NCI-H748 (cell line): ENCODE measurements at regions not wholly inside any gene's neighbourhood (a gene's known extent, or its start where the extent isn't known, plus 50 kb on each side); places are given as distances from the start of the nearest gene placed in this dataset.

Experiments
- DNase-seq: peaks from one replicate; lab custom pipeline; 2025; ENCODE audit not compliant: unreplicated experiment; lab: John Stamatoyannopoulos, UW

DNA sequence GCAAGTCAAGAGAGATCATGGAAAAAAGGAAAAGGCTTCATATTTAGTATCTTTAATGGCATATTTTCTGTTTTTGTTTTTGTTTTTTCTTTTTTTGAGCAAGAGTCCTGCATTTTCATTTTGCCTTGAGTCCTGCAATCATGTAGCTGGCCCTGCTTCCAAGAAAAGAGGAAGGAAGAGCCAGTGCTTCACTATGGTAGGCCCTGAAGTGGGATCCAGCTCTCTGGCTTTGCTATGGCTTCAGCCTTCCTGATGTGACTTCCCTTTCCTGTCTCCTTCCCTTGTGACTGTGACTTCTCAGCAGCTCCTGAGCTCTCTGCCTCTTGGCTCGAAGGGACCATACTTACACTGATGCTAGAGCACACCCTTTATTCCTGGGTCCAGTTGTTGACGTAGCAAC, 512.3 kb downstream of the INHBA start:
- no peak for DNase-seq

DNA sequence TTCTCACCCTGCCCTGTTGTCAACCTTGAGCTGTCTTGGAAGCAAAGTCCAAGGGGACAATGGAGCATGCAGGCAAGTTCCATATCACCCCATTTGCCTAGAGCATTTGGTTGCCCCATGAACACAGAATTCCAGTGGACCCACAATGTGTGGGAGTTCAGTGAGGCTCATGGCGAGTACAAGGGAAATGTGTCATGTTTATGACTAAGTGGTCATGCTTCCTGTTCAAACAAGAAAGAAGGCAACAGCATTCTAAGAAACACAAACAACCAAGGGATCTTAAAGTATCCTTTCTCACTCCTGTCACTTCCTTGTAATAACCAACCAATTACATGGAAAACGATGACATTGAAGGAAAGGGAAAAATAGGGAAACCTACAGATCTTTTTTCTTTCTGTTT, 513.0 kb downstream of the INHBA start:
- DNase-seq = no peak

DNA sequence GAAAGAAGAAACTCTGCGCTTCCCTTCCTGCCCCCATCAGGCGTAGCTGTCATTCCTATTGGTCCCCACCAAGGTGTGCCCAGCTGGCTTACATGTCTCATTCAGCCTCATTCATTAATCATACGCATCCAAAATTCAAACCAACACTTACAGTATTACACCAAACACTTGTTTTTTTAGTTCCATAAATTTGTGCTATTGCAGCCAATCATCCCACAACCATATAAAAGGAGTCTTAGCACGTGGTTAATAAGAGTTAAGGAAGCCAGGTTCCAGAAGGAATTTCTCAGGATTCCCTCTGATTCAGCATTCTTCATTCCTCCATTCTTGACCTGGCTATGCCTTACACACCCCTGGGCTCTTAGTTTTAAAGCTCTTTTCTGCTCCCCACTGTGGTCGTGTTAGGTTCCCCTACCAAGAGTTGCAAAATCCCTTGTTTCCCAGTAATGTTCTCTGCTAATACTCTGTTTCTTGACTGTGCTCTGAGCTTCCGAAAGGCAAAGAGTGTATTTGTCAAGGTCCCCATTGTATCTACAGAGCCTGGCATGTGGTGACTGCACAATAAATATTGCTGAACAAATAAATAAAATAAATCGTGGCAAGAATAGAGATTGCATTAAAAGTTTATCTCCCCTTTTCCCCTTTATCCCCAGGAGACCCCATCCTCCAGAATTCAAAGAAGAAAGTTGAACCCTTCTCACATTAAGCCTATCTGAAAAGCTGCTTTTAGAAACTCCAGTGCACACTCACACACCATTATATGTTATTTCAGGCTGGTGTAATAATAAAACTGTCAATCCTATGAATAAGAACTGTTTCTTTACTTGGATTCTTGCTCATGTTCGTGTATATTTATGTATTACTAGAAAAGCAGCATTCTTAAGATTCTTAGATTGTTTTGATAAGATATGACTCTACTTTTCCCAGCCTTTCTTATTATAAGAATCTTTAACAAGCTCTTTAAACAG, 514.4 kb downstream of the INHBA start:
- DNase-seq = no peak

DNA sequence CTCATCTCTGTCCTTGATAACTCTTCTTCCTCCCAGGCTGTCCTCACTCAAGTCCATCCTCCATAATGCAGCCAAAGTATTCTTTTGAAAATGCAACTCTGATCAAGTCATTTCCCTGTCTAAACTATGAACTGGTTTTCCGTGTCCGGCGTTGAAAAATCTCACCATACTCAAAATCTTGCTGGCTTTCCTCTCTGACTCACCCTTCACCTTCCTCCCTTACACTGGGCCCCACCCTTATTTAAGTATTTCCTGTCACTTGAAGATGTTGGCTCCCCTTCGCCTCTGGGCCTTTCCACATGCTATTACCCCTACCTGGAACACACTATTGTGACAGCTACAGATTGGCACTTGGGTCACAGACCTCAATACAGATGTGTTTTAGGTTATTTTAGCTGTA, 515.6 kb downstream of the INHBA start:
- no peak for DNase-seq

DNA sequence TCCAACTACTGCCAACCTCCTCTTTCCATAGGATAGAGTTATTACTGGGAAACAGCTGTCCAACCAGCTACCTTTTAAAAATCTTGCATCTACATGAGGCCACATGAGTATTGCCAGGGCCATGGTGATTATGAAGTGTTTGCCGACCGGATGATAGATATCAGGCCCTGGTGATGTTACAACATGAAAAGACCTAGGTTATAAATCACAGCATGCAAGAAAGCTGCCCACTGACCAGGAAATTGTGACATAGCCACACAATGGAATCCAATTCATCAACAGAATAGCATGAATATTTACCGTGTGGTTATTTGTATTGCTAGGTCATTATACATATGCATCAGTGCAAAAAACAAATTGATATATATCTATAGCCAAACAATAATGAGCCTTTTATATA, 517.0 kb downstream of the INHBA start:
- DNase-seq = no peak

DNA sequence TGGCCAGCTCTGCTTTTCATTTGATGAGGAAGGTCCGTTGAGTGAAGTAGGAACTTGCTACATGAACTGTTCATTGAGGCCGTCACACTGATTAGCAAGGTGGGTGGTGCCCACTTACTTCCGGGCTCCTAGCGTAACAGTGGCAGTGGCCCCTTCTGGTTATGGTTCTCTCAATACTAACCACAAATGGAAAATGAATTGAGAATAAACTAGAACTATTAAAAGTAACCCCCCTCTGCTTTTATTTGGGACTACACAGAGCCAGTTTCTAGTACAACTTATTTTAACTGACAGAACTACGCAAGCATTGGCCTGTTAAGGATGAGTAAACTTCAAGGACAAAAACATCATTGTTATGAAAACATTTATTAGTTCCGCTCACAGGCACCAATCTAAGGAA, 519.1 kb downstream of the INHBA start:
- no peak for DNase-seq

DNA sequence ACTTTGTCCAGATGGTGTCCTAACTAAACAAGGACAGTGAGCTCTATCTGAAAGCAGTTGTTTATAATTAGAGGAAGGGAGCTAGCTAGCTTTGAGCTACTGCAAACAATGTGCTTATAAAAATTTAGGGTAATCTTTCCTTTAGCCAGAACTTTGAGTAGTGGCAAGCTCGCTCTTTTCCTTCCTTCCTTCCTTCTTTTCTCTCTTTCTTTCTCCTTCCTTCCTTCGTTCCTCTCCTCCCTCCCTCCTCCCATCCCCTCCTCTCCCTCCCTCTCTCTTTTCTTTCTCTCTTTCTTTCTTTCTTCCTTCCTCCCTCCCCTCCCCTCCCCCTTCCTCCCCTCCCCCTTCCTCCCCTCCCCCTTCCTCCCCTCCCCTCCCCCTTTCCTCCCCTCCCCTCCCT, 520.1 kb downstream of the INHBA start:
- no peak for DNase-seq

DNA sequence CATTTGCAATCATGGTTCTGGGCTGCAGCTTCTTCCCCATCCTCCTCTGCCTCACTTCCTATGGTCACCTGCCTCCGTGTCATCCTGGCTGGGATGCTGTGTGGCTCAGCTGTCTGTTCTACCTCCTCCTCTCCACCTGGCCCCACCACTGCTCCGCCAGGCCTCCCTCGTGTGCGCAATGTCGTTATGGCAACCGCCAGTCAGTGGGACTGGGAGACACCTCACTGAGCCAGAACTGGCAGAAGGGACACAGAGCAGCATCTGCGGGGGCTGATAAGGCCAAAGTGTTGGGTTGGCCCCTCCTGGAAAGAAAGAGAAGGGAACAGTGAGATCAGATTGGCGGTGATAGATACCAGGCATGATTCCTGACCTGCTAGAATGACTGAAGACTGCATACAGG, 527.5 kb downstream of the INHBA start:
- no peak for DNase-seq

DNA sequence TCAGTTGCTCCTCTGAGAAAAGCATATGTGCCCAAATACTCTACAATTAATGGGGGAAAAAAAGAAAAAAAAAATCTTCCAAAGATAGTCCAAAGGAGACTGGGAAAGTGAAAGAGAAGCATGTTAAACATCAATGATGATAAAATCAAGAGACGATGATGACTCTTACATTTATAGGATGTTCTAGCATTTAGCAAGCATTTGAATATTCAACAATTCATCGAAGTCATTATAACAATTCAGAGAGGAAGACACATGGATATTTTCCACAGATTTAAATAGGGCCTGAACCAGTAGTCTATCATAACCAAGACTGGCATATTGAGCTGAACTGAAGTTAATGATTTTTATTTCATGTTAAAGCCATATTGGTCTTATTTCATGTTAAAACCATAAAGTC, 528.4 kb downstream of the INHBA start:
- DNase-seq = no peak

DNA sequence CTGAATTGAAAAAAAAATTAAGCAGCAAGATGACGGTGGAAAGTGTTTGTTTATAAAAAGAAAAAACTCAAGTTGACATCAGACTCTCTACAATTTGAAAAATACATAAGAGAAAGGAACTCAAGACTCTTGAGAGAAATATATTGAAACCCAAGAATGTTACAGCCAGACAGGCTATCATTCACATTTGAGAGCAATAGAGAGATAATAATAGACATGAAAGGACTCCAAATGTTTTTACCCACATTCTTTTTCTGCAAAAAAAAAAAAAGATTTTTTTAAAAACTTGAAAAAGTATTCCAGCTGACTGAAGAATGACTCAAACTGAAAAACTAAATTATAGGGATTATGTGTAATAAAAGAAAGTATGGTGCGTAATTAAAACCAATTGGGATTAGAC, 532.4 kb downstream of the INHBA start:
- DNase-seq = no peak

DNA sequence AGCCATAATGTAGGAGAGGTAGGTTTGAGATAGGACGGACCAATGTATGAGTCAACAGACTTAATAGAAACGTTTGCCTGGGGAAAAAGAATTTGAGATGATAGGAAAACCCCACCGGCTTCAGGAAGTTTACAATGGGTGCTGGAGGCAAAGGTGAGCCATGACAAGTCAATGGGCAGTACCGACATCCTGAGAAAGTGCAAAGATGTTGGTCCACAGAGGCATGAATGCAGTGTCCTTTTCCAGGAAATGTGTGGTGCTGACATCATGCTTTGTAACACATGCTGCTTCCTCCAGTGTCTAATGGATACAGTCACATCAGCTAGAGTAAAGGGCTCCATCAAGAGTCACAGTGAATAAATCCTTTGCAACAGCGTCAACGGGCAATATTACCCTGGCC, 533.6 kb downstream of the INHBA start:
- DNase-seq = no peak

DNA sequence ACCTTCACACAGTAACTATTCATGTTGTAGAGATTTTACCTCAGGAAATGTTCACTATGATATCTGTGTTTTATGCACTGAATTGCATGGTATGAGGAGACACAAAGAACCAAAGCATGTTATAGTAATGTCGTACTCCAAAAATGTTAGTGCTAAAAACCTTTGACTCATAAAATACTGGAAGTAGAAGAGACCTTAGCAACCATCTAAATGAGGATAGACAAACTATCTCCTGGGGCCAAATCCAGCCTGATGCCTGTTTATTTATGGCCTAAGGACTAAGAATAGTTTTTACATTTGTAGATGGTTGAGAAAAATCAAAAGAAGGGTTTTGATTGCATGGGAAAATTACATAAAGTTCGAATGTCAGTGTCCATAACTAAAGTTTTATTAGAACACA, 535.1 kb downstream of the INHBA start:
- DNase-seq = no peak

DNA sequence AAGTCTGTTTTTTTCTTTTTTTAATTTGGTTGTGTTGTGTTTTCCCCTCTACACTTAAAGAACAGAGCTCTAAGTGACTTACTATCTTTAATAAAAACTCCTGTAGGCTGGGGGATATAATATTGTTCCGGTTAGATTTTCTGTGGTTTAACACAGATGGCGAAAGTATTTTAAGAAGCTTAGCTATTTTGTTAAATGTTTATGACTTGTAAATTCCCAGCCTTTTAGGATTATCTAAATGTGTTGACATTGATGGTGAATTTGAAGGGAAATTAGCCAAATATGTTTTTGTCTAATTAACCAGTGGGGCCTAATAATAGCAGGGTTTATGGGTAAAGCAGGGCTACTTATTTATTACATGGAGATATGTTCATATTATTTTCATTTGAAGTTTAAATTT, 538.5 kb downstream of the INHBA start:
- no peak for DNase-seq

DNA sequence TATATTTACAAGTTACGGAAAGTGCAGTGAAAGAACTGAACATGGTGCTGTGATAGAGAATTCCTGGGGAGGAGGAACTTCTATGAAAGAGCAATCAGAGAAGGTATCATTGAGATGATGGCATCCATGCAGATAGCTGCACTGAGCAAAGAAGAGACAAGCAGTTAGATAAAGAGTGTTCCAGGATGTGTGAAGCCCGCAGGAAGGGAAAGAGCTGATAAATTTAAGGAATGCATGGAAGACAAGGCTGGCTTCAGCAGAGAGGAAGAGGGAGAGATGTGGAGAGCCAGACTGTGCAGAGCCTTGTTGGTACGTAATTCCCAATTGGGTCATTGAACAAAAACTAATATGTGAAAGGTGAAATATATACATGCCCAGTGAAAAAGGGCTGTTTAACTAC, 538.9 kb downstream of the INHBA start:
- DNase-seq = no peak

DNA sequence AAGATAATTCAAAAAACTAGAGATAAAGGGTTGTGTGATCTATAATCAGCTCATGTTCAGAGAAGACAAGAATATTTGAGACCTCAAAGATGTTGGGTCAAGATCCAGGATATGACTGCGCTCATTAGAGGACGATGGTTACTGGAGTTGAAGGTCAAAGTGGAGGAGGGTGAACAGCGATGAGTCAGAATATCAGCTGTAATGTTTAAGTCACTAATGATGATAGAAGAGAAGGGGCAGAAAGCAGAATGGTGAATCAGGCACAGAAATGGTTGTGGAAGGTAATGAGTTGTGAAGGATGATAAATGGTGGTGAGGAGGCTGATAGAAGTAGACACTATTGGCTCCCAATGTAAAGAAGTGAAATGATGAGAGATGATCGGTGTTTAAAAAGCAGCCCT, 540.3 kb downstream of the INHBA start:
- no peak for DNase-seq

DNA sequence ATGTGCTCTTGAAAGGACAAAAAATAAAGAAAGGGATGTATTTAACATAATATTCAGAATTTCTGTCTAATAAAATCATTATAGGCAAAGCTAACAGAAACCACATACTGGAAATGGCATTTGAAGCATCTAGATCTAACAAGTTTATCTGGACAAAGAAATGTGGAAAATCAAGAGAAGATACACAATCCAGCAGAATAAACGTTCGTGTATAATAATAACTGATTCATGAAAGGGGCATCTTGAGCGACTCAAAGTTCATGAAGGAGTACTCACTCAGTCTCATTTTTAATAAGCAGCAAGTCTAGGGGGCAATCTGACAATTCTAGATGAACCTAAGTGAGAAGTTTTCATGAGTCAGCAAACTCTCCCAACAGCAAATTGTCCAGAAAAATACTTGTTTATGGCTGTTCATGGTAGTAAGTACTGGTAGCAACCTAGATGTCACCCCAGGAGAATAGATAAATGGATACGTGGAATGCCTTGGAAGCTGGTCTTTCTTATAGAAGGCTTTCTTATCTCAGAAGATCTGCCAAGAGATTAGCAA, 541.8 kb downstream of the INHBA start:
- DNase-seq = no peak

DNA sequence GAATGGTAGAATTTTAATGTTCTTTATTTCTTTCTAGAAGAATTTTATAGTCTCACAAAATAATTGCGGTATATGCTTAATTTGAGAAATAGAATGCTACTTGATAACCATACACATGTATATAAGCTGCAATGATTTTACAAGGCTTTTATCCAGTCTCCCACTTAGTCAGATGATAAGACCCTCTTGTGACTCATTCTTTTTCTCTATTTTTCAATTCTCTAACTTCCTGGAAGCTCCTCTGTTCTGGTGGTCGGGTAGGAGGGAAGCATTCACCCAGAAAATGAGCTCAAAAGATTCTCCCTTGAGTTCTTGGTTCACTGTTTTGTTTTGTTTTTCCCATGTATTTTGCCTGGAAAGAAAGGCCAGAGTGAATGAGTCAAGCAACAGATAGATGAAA, 546.6 kb downstream of the INHBA start:
- no peak for DNase-seq

DNA sequence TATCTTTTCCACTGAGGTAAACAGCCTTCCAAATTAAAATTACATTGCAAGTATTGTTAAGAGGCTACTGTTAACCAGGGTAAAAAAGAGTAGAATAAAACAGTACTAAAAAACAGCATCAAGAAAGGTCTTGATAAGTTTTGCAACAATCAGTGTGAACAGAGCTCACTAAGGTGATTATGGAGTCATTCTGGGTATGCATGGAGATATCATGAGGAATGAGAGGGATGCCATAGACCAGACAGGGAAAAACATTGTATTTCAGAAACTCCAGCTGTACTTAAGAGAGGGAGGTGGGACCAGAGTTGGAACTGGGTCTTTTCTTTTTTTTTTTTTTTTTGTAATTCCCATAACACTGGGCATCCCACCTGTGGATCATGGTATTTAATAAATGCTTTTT, 549.6 kb downstream of the INHBA start:
- DNase-seq = no peak

DNA sequence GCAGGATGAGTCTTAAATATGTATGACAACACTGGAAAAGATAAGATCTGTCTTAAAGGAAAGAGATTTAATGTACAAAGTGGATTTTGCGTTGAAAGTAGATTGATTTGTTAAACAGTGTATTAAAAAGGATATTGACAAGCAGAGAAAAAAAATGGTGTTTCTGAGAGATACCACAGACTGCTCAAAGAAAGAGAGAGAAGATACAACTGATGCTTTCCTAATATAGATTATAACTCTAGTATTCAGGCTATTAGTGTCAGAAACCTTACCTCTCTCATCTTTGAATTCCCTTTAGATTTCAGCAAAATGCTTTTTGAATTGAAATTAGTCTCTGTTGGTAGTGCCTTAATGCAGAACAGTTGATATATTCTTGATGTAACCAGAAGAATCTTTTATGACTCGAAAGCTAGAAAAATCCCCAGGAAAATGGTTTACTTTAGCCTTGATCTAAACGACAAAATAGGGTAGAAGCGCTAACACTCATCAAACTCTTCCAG, 550.7 kb downstream of the INHBA start:
- DNase-seq = no peak

DNA sequence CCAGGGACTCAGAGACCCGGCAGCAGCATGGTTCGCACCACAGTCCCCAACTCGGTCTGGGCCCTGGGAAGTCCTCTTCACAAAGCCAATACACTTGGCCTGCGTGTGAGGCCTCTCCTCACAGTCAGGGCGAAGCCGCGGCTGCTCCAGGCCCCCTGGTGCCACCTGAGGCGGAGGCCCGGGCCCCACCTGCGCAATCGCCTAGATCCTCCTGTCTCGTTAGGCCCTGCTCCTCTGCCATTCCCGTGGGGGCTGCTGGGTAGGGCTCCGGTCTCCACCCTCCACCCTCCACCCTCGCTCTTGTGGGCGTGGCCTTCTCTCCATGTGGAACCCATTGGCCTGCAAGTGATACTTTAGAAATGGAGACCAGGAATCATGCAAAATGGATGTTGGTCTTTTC, 553.3 kb downstream of the INHBA start:
- DNase-seq = no peak

DNA sequence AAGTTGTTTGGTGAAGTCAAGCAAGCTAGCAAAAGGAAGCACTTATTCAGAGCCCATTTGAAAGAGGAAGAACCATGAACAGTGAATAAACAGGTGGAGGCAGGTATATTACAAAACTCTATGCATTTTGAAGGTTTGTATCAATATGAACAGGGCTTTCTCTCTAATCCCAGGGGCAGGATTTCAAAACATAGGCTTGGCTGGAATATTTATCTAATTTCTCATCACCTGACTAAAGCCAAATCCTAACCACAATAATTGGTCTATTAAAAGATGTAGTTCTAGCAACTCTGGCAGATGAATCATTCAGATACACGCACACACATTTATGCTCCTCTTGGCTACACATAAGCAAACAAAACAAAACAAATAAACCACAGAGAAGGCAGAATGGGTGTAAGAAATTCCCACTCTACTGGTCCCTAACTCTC, 554.4 kb downstream of the INHBA start:
- DNase-seq = no peak

DNA sequence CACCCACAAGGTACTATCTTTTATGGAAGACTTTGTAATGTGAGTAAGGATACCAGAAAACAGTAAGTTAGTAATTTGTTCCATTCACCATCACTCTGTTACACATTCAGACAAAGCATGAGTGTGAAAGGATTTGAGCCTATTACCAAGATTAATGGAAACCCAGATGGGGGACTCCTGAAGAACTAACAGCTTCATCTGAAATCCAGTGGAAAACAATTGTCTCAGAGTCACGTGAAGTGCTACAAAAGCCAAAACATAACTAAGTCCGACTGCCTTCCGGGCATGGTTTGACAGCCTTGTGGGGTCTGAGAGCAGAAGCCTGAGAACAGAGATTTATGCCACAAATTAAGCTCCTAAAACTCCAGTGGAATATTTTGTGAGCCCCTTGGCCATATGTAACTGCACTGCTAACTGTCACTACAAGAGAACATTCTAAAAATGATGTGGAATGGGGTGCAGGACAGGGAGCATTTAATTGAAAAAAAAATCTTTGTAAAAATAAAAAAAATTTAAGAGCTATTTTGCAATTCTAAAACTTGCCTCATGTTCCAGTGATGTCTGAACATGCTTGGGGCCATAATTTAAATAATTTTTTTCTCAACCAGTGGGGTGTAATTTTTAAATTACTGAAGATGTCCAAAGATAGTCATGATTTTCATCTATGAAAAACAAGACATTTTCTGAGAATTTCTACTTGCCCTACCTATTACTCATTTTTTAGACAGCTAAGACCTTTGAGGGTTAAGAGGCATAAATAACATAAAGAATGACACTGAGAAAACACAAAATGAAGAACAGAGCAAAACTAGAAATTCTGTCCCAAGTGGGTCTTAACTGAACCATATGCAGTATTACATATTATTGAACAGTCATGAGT, 555.0 kb downstream of the INHBA start:
- DNase-seq = no peak
